C4-2B (cell line): ENCODE measurements at regions not wholly inside any gene's neighbourhood (a gene's known extent, or its start where the extent isn't known, plus 50 kb on each side); places are given as distances from the start of the nearest gene placed in this dataset.

ENCODE experiments used
- ZFX ChIP-seq: fragments of 450-650 bp; IDR thresholded peaks from 2 replicates; pipeline ENCODE4 v1.6.1; 2017
- TF ChIP-seq, protein P1 (sequence below): fragments of 450-650 bp; conservative IDR thresholded peaks from 2 replicates; pipeline ENCODE4 v1.5.1; 2017; ENCODE audit warnings: mild to moderate bottlenecking

DNA sequence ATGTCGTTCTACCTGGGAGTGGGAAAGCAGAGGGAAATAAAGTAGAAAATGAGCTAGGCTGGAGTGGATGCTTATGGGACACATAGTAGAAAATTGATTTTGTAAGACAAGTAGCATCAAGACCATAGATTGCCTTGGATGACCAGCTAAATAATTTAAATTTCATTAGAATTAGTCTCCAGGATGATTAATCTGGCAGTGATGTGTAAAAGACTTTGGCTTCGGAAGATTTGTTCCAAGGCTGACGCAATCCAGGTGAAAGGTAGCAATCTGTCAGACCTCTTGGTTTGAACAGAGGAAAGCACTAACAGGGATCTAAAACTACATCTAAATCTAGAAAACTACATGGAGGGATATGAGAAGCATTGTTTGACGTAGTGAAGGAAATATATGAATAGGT is 236.5 kb downstream of the ARL4A start:
- TF ChIP-seq, protein P1, sequence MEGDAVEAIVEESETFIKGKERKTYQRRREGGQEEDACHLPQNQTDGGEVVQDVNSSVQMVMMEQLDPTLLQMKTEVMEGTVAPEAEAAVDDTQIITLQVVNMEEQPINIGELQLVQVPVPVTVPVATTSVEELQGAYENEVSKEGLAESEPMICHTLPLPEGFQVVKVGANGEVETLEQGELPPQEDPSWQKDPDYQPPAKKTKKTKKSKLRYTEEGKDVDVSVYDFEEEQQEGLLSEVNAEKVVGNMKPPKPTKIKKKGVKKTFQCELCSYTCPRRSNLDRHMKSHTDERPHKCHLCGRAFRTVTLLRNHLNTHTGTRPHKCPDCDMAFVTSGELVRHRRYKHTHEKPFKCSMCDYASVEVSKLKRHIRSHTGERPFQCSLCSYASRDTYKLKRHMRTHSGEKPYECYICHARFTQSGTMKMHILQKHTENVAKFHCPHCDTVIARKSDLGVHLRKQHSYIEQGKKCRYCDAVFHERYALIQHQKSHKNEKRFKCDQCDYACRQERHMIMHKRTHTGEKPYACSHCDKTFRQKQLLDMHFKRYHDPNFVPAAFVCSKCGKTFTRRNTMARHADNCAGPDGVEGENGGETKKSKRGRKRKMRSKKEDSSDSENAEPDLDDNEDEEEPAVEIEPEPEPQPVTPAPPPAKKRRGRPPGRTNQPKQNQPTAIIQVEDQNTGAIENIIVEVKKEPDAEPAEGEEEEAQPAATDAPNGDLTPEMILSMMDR = no peak
- no peak for TF ChIP-seq ZFX
